Fibroblast of lung (primary cell): ENCODE measurements at regions not wholly inside any gene's neighbourhood (a gene's known extent, or its start where the extent isn't known, plus 50 kb on each side); places are given as distances from the start of the nearest gene placed in this dataset.

Source experiments
- EZH2 ChIP-seq: IDR thresholded peaks from 2 replicates; pipeline ENCODE4 v1.5.1; 2012; ENCODE audit warnings: low read length, control low read depth, mild to moderate bottlenecking; ENCODE audit errors: missing control alignments
- TF ChIP-seq, protein P1 (sequence below), 2 donors: IDR thresholded peaks in 1 of 2; conservative IDR thresholded peaks in 1 of 2; 1 replicate in 1 of 2; 2 replicates in 1 of 2; pipeline ENCODE4 v1.5.1; 2011 to 2012; ENCODE audit warnings: low read length in 2 of 2, control low read depth in 1 of 2, inconsistent platforms in 1 of 2, low read depth in 1 of 2, mild to moderate bottlenecking in 1 of 2

DNA sequence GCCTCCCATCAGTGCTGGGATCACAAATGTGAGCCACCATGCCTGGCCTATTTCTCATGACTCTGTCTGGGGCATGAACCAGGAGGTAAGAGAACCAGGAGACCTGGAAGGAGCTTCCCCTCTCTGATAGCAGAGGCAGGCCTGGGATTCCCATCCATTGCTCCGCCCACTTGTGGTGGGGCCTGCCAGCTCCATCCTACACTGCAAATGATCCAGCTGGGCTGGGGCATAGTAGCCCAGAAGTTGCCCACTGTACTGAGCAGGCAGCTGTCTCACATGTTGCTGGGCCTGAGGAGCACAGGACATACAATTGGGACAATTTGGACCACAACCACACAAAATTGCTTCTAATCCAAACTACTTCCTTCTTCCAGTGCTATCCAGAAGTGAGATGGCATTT is 91.0 kb downstream of the MARCHF4 start:
- TF ChIP-seq EZH2: no peak
- TF ChIP-seq, protein P1, sequence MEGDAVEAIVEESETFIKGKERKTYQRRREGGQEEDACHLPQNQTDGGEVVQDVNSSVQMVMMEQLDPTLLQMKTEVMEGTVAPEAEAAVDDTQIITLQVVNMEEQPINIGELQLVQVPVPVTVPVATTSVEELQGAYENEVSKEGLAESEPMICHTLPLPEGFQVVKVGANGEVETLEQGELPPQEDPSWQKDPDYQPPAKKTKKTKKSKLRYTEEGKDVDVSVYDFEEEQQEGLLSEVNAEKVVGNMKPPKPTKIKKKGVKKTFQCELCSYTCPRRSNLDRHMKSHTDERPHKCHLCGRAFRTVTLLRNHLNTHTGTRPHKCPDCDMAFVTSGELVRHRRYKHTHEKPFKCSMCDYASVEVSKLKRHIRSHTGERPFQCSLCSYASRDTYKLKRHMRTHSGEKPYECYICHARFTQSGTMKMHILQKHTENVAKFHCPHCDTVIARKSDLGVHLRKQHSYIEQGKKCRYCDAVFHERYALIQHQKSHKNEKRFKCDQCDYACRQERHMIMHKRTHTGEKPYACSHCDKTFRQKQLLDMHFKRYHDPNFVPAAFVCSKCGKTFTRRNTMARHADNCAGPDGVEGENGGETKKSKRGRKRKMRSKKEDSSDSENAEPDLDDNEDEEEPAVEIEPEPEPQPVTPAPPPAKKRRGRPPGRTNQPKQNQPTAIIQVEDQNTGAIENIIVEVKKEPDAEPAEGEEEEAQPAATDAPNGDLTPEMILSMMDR (conservative IDR thresholded peaks at IDR 0.05 in 1 of 2, IDR thresholded peaks at IDR 0.05 in 1 of 2; ENCODE audit: low read depth in 1 of 2, low read length in 2 of 2): no peak
